ENCODE measurements at regions not wholly inside any gene's neighbourhood (a gene's known extent, or its start where the extent isn't known, plus 50 kb on each side); places are given as distances from the start of the nearest gene placed in this dataset.

GRCh38 chr1:157941939-157942338 lies 51.5 kb upstream of the KIRREL1 start:
- TF ChIP-seq, protein P1, sequence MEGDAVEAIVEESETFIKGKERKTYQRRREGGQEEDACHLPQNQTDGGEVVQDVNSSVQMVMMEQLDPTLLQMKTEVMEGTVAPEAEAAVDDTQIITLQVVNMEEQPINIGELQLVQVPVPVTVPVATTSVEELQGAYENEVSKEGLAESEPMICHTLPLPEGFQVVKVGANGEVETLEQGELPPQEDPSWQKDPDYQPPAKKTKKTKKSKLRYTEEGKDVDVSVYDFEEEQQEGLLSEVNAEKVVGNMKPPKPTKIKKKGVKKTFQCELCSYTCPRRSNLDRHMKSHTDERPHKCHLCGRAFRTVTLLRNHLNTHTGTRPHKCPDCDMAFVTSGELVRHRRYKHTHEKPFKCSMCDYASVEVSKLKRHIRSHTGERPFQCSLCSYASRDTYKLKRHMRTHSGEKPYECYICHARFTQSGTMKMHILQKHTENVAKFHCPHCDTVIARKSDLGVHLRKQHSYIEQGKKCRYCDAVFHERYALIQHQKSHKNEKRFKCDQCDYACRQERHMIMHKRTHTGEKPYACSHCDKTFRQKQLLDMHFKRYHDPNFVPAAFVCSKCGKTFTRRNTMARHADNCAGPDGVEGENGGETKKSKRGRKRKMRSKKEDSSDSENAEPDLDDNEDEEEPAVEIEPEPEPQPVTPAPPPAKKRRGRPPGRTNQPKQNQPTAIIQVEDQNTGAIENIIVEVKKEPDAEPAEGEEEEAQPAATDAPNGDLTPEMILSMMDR (IDR thresholded peaks at IDR 0.05) = no peak
- TF ChIP-seq POLR2A (IDR thresholded peaks at IDR 0.05) = no peak

All from heart left ventricle (tissue), 13 donors.